ENCODE measurements at regions not wholly inside any gene's neighbourhood (a gene's known extent, or its start where the extent isn't known, plus 50 kb on each side); places are given as distances from the start of the nearest gene placed in this dataset.
"Not testable (repeated sequence)": the region's sequence is repeated elsewhere in the genome, so short reads cannot be mapped to it uniquely, and the experiment has no call there.

DNA sequence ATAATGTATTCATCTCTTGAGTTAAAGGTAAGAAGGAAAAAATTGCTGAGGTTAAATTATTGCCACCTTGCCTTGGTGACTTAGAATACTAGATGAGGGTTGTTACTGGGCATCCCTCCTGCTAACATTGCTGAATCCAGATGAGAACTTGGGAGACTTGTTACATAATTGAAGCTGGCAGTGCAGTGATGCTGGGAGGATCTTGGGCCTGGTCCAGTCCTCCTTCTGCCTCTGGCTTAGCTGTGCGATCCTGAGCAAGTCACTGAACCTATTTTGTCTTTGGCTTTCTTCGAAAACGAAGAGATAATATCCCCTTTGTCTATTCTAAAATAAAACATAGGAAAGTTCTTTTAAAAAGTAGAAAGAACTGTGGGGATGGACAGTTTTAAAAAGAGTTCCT, 244.9 kb upstream of the NRIP1 start:
- Histone ChIP-seq H3K4me2 (ENCODE audit: low read length) (no peak overlapping the region), H3K79me2 (ENCODE audit: insufficient read depth, low read depth, low read length) (no peaks in the 10 kb centered on the region), H3K27ac (ENCODE audit: low read depth, low read length, poor library complexity, severe bottlenecking) (no peak overlapping the region), H4K20me1 (ENCODE audit: insufficient read depth, low read length) (no peaks in the 10 kb centered on the region), H3K36me3 (ENCODE audit: insufficient read depth, low read length) (no peaks in the 10 kb centered on the region), H3K9me3 (ENCODE audit: low read length) (no peaks in the 10 kb centered on the region), H2AFZ (ENCODE audit: low read length) (no peak overlapping the region), H3K4me3 (ENCODE audit: low read depth, low read length, poor library complexity, severe bottlenecking) (no peak overlapping the region), H3K9me2 (ENCODE audit: insufficient read depth, low read length) (no peaks in the 10 kb centered on the region), H3K4me1 (ENCODE audit: insufficient read depth, low read length, poor library complexity, severe bottlenecking) (no peaks in the 10 kb centered on the region)
- intact Hi-C loops (cut with micrococcal nuclease; ENCODE audit: unreplicated experiment), result no loop called here
- no peak for DNase-seq (ENCODE audit: low spot score)
- no peak for TF ChIP-seq EZH2phosphoT487 (IDR thresholded peaks at IDR 0.05; ENCODE audit: borderline replicate concordance, low read depth, low read length)
- TF ChIP-seq, protein P1, sequence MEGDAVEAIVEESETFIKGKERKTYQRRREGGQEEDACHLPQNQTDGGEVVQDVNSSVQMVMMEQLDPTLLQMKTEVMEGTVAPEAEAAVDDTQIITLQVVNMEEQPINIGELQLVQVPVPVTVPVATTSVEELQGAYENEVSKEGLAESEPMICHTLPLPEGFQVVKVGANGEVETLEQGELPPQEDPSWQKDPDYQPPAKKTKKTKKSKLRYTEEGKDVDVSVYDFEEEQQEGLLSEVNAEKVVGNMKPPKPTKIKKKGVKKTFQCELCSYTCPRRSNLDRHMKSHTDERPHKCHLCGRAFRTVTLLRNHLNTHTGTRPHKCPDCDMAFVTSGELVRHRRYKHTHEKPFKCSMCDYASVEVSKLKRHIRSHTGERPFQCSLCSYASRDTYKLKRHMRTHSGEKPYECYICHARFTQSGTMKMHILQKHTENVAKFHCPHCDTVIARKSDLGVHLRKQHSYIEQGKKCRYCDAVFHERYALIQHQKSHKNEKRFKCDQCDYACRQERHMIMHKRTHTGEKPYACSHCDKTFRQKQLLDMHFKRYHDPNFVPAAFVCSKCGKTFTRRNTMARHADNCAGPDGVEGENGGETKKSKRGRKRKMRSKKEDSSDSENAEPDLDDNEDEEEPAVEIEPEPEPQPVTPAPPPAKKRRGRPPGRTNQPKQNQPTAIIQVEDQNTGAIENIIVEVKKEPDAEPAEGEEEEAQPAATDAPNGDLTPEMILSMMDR (conservative IDR thresholded peaks at IDR 0.05; ENCODE audit: low read length), result no peak
- CTCF ChIA-PET (ENCODE audit: unreplicated experiment), result no interaction called here
- POLR2A ChIA-PET, result interaction anchor here (0.6 kb wide), 1 partner anchor 53 kb away, joined by 3 read pairs; no protein-coding TSS in a partner anchor
- BruUV-seq (replicated peaks), result no TSS peak

DNA sequence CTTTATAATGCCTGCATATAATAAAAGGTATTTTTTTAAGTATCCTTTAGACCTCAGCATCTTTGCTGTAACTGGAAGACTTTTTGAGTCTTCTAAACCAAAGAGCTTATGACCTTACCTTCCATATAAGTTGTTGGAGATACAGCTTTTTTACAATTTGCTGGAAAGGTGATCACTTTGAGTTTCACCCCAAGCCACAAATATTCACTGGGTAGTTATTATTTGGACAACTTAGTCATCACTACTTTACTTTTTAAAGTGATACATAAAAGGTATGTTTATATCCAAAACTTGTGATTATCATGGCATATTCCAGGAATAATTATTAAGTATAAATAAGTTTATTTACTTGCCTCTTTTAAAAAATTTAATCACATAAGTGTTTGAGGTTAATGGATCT, 246.7 kb upstream of the NRIP1 start:
- no peaks in the 10 kb centered on the region for H3K4me1 ChIP-seq (ENCODE audit: insufficient read depth, low read length, poor library complexity, severe bottlenecking)
- no peak overlapping the region for H3K4me3 ChIP-seq (ENCODE audit: low read depth, low read length, poor library complexity, severe bottlenecking)
- CTCF ChIA-PET (ENCODE audit: unreplicated experiment), result interaction anchor here (0.6 kb wide), 1 partner anchor 83 kb away, joined by 3 read pairs; no protein-coding TSS in a partner anchor
- H3K36me3 ChIP-seq (ENCODE audit: insufficient read depth, low read length), result no peaks in the 10 kb centered on the region
- H4K20me1 ChIP-seq (ENCODE audit: insufficient read depth, low read length), result no peaks in the 10 kb centered on the region
- TF ChIP-seq, protein P1 (conservative IDR thresholded peaks at IDR 0.05; ENCODE audit: low read length), result no peak
- no peak for TF ChIP-seq EZH2phosphoT487 (IDR thresholded peaks at IDR 0.05; ENCODE audit: borderline replicate concordance, low read depth, low read length)
- H3K27ac ChIP-seq (ENCODE audit: low read depth, low read length, poor library complexity, severe bottlenecking), result no peak overlapping the region
- no peaks in the 10 kb centered on the region for H3K9me2 ChIP-seq (ENCODE audit: insufficient read depth, low read length)
- H3K9me3 ChIP-seq (ENCODE audit: low read length), result no peaks in the 10 kb centered on the region
- no peak overlapping the region for H3K4me2 ChIP-seq (ENCODE audit: low read length)
- DNase-seq (ENCODE audit: low spot score), result no peak
- H2AFZ ChIP-seq (ENCODE audit: low read length), result no peak overlapping the region
- POLR2A ChIA-PET, result interaction anchor here (0.6 kb wide), 1 partner anchor 291 kb away, joined by 3 read pairs; no protein-coding TSS in a partner anchor
- no TSS peak for BruUV-seq (replicated peaks)
- intact Hi-C loops (cut with micrococcal nuclease; ENCODE audit: unreplicated experiment), result no loop called here
- H3K79me2 ChIP-seq (ENCODE audit: insufficient read depth, low read depth, low read length), result no peaks in the 10 kb centered on the region

DNA sequence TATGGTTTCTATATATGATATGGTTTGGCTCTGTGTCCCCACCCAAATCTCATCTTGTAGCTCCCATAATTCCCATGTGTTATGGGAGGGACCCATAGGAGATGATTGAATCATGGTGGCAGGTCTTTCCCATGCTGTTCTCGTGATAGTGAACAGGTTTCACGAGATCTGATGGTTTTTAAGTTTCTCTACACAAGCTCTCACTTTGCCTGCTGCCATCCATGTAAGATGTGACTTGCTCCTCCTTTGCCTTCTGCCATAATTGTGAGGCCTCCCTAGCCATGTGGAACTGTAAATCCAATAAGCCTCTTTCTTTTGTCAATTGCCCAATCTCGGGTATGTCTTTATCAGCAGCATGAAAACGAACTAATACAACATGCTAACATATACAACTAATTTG, 252.2 kb upstream of the NRIP1 start:
- CTCF ChIA-PET (ENCODE audit: unreplicated experiment); H3K36me3 ChIP-seq (ENCODE audit: insufficient read depth, low read length); DNase-seq (ENCODE audit: low spot score); H3K4me2 ChIP-seq (ENCODE audit: low read length); BruUV-seq (replicated peaks); intact Hi-C loops (cut with micrococcal nuclease; ENCODE audit: unreplicated experiment); H3K9me2 ChIP-seq (ENCODE audit: insufficient read depth, low read length); H3K4me1 ChIP-seq (ENCODE audit: insufficient read depth, low read length, poor library complexity, severe bottlenecking); H3K27ac ChIP-seq (ENCODE audit: low read depth, low read length, poor library complexity, severe bottlenecking); H3K79me2 ChIP-seq (ENCODE audit: insufficient read depth, low read depth, low read length); H4K20me1 ChIP-seq (ENCODE audit: insufficient read depth, low read length); H2AFZ ChIP-seq (ENCODE audit: low read length); H3K9me3 ChIP-seq (ENCODE audit: low read length); H3K4me3 ChIP-seq (ENCODE audit: low read depth, low read length, poor library complexity, severe bottlenecking): not testable (repeated sequence)
- POLR2A ChIA-PET, result interaction anchor here (0.6 kb wide), 1 partner anchor 1435 kb away, joined by 4 read pairs; no protein-coding TSS in a partner anchor

Data from OCI-LY7 (cell line).